ENCODE measurements at regions not wholly inside any gene's neighbourhood (a gene's known extent, or its start where the extent isn't known, plus 50 kb on each side); places are given as distances from the start of the nearest gene placed in this dataset.
A peak's percentile ranks its signal among the peaks of the same experiment; 100 is the strongest.

GRCh38 chr2:236399409-236399808 is 135.2 kb upstream of the ASB18 start:
- H3K27me3 Mint-ChIP-seq: peaks cover 24 to 54% of the 10 kb centered on the region in 2 donors
- no peaks in the 10 kb centered on the region for H3K4me1 Mint-ChIP-seq (ENCODE audit: low read depth in 2 of 2)
- DNase-seq (no peak), ATAC-seq (replicated peaks) (no peak)
- no peaks in the 10 kb centered on the region for H3K36me3 Mint-ChIP-seq (ENCODE audit: insufficient read depth)
- H3K27ac Mint-ChIP-seq: peak overlapping the region in 1 of 2 donors; percentile 77
- no peak overlapping the region for H3K4me3 Mint-ChIP-seq
- no peaks in the 10 kb centered on the region for H3K9me3 Mint-ChIP-seq

GRCh38 chr2:236400046-236400574 is 135.9 kb upstream of the ASB18 start:
- no peak for ATAC-seq (replicated peaks)
- Mint-ChIP-seq H3K36me3 (ENCODE audit: insufficient read depth) (no peaks in the 10 kb centered on the region), H3K27me3 (peaks cover 27 to 52% of the 10 kb centered on the region in 2 donors), H3K4me1 (ENCODE audit: low read depth in 2 of 2) (no peaks in the 10 kb centered on the region), H3K27ac (peak overlapping the region in 1 of 2 donors; percentile 77), H3K4me3 (no peak overlapping the region), H3K9me3 (no peaks in the 10 kb centered on the region)
- DNase-seq: no peak

GRCh38 chr2:236400594-236401360 is 136.6 kb upstream of the ASB18 start:
- H3K36me3 Mint-ChIP-seq (ENCODE audit: insufficient read depth): no peaks in the 10 kb centered on the region
- no peaks in the 10 kb centered on the region for H3K9me3 Mint-ChIP-seq
- H3K27ac Mint-ChIP-seq: no peak overlapping the region
- DNase-seq (no peak), ATAC-seq (replicated peaks) (no peak)
- H3K27me3 Mint-ChIP-seq: peaks cover 31 to 57% of the 10 kb centered on the region in 2 donors
- no peak overlapping the region for H3K4me3 Mint-ChIP-seq
- H3K4me1 Mint-ChIP-seq (ENCODE audit: low read depth in 2 of 2): peaks cover 0 to 2% of the 10 kb centered on the region in 2 donors

GRCh38 chr2:236402033-236402790 is 138.0 kb upstream of the ASB18 start:
- H3K27me3 Mint-ChIP-seq: peaks cover 37 to 58% of the 10 kb centered on the region in 2 donors
- H3K36me3 Mint-ChIP-seq (ENCODE audit: insufficient read depth): no peaks in the 10 kb centered on the region
- no peak for DNase-seq
- H3K9me3 Mint-ChIP-seq: no peaks in the 10 kb centered on the region
- no peak overlapping the region for H3K4me3 Mint-ChIP-seq
- ATAC-seq (replicated peaks): no peak
- H3K4me1 Mint-ChIP-seq (ENCODE audit: low read depth in 2 of 2): peaks cover 0 to 2% of the 10 kb centered on the region in 2 donors
- no peak overlapping the region for H3K27ac Mint-ChIP-seq

- Mint-ChIP-seq H3K27me3 (peaks cover 45 to 61% of the 10 kb centered on the region in 2 donors), H3K27ac (no peak overlapping the region), H3K36me3 (ENCODE audit: insufficient read depth) (no peaks in the 10 kb centered on the region), H3K4me3 (no peak overlapping the region), H3K9me3 (no peaks in the 10 kb centered on the region), H3K4me1 (ENCODE audit: low read depth in 2 of 2) (peaks cover 0 to 2% of the 10 kb centered on the region in 2 donors)
- DNase-seq: no peak
- no peak for ATAC-seq (replicated peaks)
Observed at GRCh38 chr2:236403125-236403524, 138.9 kb upstream of the ASB18 start.

- no peak overlapping the region for H3K4me3 Mint-ChIP-seq
- H3K4me1 Mint-ChIP-seq (ENCODE audit: low read depth in 2 of 2): peaks cover 0 to 2% of the 10 kb centered on the region in 2 donors
- H3K9me3 Mint-ChIP-seq: no peaks in the 10 kb centered on the region
- H3K36me3 Mint-ChIP-seq (ENCODE audit: insufficient read depth): no peaks in the 10 kb centered on the region
- H3K27me3 Mint-ChIP-seq: peaks cover 45 to 68% of the 10 kb centered on the region in 2 donors
- H3K27ac Mint-ChIP-seq: no peak overlapping the region
- ATAC-seq (replicated peaks) (no peak), DNase-seq (no peak)
Observed at GRCh38 chr2:236403811-236404210, 139.6 kb upstream of the ASB18 start.

- no peaks in the 10 kb centered on the region for H3K9me3 Mint-ChIP-seq
- ATAC-seq (replicated peaks) (no peak), DNase-seq (no peak)
- no peak overlapping the region for H3K27ac Mint-ChIP-seq
- H3K4me1 Mint-ChIP-seq (ENCODE audit: low read depth in 2 of 2): peaks cover 0 to 2% of the 10 kb centered on the region in 2 donors
- H3K36me3 Mint-ChIP-seq (ENCODE audit: insufficient read depth): no peaks in the 10 kb centered on the region
- H3K4me3 Mint-ChIP-seq: no peak overlapping the region
- peaks cover 45 to 69% of the 10 kb centered on the region in 2 donors for H3K27me3 Mint-ChIP-seq
Observed at GRCh38 chr2:236404346-236404745, 140.1 kb upstream of the ASB18 start.

- DNase-seq: no peak
- Mint-ChIP-seq H3K9me3 (no peaks in the 10 kb centered on the region), H3K27ac (no peak overlapping the region), H3K36me3 (ENCODE audit: insufficient read depth) (no peaks in the 10 kb centered on the region), H3K4me3 (no peak overlapping the region), H3K4me1 (ENCODE audit: low read depth in 2 of 2) (peaks cover 0 to 2% of the 10 kb centered on the region in 2 donors), H3K27me3 (peaks cover 45 to 63% of the 10 kb centered on the region in 2 donors)
- ATAC-seq (replicated peaks): no peak
Observed at GRCh38 chr2:236405357-236405756, 141.2 kb upstream of the ASB18 start.

GRCh38 chr2:236408090-236408489 is 143.9 kb upstream of the ASB18 start:
- DNase-seq: no peak
- Mint-ChIP-seq H3K4me3 (no peak overlapping the region), H3K27ac (no peak overlapping the region), H3K27me3 (peaks cover 39 to 48% of the 10 kb centered on the region in 2 donors), H3K4me1 (ENCODE audit: low read depth in 2 of 2) (peaks cover 0 to 2% of the 10 kb centered on the region in 2 donors), H3K36me3 (ENCODE audit: insufficient read depth) (no peaks in the 10 kb centered on the region), H3K9me3 (peaks cover 0 to 2% of the 10 kb centered on the region in 2 donors)
- ATAC-seq (replicated peaks): no peak

GRCh38 chr2:236408786-236409185 is 144.6 kb upstream of the ASB18 start:
- H3K9me3 Mint-ChIP-seq: peaks cover 0 to 2% of the 10 kb centered on the region in 2 donors
- H3K4me3 Mint-ChIP-seq: no peak overlapping the region

GRCh38 chr2:236415684-236416444 is 151.7 kb upstream of the ASB18 start:
- no peak overlapping the region for H3K4me3 Mint-ChIP-seq
- no peak overlapping the region for H3K27ac Mint-ChIP-seq
- no peak for DNase-seq
- ATAC-seq (replicated peaks): no peak
- H3K9me3 Mint-ChIP-seq: peaks cover 0 to 2% of the 10 kb centered on the region in 2 donors
- H3K27me3 Mint-ChIP-seq: peaks cover 46 to 76% of the 10 kb centered on the region in 2 donors
- no peaks in the 10 kb centered on the region for H3K36me3 Mint-ChIP-seq (ENCODE audit: insufficient read depth)
- H3K4me1 Mint-ChIP-seq (ENCODE audit: low read depth in 2 of 2): no peaks in the 10 kb centered on the region

More at GRCh38 chr2:236408786-236409185, 144.6 kb upstream of the ASB18 start:
- Mint-ChIP-seq H3K4me1 (ENCODE audit: low read depth in 2 of 2) (peaks cover 0 to 2% of the 10 kb centered on the region in 2 donors), H3K27ac (no peak overlapping the region), H3K27me3 (peaks cover 36 to 48% of the 10 kb centered on the region in 2 donors), H3K36me3 (ENCODE audit: insufficient read depth) (no peaks in the 10 kb centered on the region)
- ATAC-seq (replicated peaks) (no peak), DNase-seq (no peak)

- H3K4me3 Mint-ChIP-seq: no peak overlapping the region
- no peak for ATAC-seq (replicated peaks)
- H3K36me3 Mint-ChIP-seq (ENCODE audit: insufficient read depth): no peaks in the 10 kb centered on the region
- peaks cover 53 to 86% of the 10 kb centered on the region in 2 donors for H3K27me3 Mint-ChIP-seq
- H3K9me3 Mint-ChIP-seq: peaks cover 0 to 2% of the 10 kb centered on the region in 2 donors
- H3K27ac Mint-ChIP-seq: no peak overlapping the region
- no peaks in the 10 kb centered on the region for H3K4me1 Mint-ChIP-seq (ENCODE audit: low read depth in 2 of 2)
- no peak for DNase-seq
Observed at GRCh38 chr2:236417150-236417549, 152.5 kb upstream of the ACKR3 start.

- Mint-ChIP-seq H3K4me3 (no peak overlapping the region), H3K27ac (no peak overlapping the region), H3K9me3 (no peaks in the 10 kb centered on the region), H3K27me3 (peaks cover 33 to 50% of the 10 kb centered on the region in 2 donors), H3K4me1 (ENCODE audit: low read depth in 2 of 2) (no peaks in the 10 kb centered on the region), H3K36me3 (ENCODE audit: insufficient read depth) (no peaks in the 10 kb centered on the region)
- no peak for ATAC-seq (replicated peaks)
- no peak for DNase-seq
Observed at GRCh38 chr2:236430584-236430983, 139.0 kb upstream of the ACKR3 start.

All from effector memory CD8-positive, alpha-beta T cell (primary cell).